Dermis blood vessel endothelial cell (primary cell): ENCODE measurements at regions not wholly inside any gene's neighbourhood (a gene's known extent, or its start where the extent isn't known, plus 50 kb on each side); places are given as distances from the start of the nearest gene placed in this dataset.

Experiments used
- DNase-seq: peaks from one replicate; pipeline ENCODE4 v3.0.0; 2010

DNA sequence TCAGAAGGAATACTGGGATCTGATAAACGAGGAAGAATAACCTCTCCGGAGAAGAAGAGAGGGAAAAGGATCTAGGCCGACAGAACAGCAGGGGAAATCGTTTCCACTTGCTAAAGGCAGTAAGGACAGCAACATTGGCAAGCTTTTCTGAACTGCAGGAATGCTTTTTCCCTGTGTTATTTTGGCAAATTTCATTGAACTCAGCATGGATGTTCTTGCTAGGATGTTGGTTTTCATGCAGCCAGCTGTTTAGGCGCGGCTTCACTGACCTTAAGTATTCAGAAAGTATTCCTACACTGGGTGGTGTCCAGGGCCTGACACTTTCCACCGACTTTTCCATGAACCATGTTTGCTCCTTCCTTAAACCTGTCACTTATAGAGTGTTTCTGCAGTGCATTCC is 489.7 kb downstream of the CNTN3 start:
- DNase-seq, result no peak

DNA sequence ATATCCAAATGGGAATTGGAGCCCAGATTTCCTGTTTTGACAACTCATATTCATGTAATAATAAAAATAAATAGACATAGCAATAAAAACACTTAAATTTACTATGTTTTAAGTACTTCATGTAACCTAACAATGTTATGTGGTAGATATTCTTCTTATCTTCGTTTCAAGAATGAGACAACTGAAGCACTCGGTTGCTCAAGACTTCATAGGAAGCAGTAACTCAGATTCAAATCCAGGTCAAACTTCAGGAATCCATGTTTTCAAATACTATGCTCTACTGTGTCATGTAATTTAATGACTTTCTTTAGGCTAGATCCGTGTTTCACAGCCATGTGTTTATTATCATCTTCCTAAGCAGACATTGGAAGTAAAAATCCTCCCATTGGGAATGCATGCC is 492.2 kb downstream of the CNTN3 start:
- DNase-seq, result no peak

DNA sequence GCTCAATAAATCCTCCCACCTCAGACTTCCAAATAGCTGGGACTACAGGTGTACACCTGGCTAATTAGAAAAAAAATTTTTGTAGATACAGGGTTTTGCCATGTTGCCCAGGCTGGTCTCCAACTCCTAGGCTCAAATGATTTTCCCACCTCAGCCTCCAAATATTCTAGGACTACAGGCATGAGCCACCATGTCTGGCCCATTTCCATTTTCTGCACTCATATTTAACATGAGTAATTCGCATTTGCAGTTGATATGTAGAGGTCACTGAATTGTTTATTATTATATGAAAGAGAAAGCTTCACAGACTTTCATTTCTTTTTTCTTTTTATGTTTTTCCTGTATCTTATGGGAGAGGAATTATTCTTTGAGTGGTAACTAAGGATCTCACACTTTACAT is 492.7 kb downstream of the CNTN3 start:
- DNase-seq, result no peak

GRCh38 chr3:74119221-74119620 is 494.5 kb upstream of the PDZRN3 start:
- no peak for DNase-seq

- no peak for DNase-seq
These were observed 491.2 kb upstream of the PDZRN3 start for GRCh38 chr3:74115906-74116305.

DNA sequence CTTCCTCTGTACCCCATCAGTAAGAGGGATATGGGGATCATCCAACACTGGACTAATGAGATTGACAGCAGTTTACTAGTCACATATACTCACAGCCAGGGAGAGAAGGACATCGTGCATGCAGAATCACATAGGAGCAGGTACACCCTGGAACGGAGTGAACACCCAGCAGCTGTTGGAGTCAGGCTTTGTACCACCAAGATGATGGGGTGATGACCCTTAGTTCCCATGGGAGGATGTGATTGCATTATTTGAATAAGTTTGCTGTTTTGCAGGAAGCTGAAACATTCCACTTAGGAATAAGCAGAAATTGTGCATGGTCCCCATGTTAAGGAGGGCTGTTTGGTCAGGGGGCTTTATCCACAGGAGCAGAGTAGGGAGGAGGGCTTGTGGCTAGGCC is 482.7 kb upstream of the PDZRN3 start:
- DNase-seq, result no peak

- DNase-seq, result no peak
These were observed 482.2 kb upstream of the PDZRN3 start for GRCh38 chr3:74106925-74107324.

DNA sequence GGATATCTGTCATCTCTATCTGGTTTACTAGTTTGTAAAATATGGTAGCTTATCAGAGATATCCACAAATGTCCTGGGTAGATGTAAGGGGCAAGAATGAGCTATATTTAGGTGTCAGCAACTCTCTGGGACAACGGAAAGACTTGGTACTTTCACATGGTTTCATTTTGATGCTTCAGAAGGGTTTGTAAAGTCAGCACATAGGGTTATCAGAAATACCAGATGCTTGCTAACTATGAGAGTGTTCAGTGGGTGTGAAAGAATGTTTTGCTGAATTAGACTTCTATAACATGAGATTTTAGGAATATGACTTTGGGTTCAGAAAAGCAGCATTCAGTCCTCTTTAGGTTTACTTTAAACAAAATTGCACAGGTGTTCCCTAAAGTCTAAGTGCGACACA is 466.5 kb upstream of the PDZRN3 start:
- DNase-seq, result no peak

DNA sequence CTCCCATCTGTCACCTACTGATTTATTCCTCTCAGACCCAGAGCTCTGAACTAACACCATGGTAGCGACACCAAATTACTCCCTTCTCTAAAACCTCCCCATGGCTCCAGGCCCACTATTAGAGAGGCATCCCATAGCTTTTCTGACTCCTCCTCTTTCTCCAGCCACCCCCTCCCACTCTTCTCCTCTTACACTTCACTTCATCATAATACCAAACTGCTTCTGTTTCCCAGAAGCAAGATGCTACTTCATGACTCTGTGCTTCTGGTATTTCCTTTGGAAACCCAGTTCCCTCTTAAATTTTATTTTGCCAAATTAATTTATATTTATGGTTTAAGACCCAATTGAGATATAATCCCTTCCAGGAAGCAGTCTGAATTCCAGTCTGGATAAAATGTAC is 465.1 kb upstream of the PDZRN3 start:
- no peak for DNase-seq

DNA sequence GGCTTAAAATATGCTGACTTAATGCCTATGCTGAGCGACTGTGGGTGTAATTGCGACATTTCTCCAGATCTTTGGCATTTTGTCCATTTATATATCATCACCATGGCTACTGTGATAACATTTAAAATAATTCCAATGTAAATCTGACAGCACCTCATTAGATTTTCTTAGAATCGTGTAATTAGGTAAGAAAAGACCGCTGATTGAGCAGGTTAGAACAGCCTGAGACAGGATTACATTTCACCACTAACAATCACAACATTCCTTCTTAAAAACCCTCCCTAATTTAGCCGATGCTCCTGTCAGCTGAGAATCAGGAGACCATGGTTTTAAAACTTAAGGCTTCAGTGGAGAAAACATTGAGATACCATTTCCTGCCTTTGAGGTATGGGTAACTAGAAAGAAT is 455.3 kb upstream of the PDZRN3 start:
- DNase-seq, result no peak

DNA sequence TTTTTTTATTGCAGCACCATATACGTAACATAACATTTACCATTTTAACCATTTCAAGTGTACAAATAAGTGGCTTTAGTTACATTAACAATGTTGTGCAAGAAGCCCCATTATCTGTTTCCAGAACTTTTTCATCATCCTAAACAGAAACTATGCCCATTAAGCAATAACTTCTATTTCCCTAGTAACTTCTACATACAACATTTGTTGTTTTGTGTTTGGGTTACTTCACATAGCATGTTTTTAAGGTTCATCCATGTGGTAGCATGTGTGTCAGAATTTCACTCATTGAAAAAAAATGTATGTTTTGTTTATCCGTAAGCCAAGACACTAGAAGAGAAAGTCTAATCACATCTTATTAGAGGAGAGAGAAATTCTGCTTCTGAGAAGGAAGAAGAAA is 450.5 kb upstream of the PDZRN3 start:
- no peak for DNase-seq

DNA sequence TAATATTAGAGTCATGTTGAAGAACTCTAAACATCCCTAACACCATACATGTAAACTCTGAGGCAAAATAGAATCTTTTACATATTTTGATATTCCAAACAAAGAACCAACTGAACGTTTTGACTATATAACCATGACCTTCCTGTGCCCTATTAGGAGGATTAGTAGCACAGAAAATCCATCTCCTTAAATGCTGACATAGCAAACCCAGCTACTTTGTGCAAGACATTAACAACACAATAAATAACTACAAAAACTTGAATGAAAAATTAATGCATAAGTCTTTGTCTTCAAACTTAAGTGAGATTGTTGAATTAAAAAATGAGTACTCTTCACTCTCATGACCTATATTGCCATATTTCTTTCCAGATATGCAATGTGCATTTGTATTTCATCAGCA is 450.0 kb upstream of the PDZRN3 start:
- DNase-seq, result no peak

DNA sequence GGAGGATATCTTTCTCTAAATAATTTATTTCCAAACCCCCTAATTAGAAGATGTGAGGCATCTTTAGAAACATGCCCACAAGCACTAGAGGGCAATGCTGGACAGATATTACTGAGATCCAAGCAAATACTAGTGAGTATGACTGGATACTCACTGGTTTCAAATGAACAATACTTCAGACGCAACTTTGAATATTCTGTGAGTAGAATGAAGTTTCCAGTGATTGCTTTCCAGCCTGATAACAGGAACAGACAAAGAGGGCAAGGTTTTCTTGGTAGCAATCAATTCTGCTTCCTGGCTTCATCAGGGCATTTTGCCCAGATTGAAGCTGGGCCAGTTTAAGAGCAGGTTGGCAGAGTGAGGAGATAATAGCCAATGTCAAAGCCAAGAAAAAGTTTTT is 442.6 kb upstream of the PDZRN3 start:
- no peak for DNase-seq

GRCh38 chr3:74066456-74066855 is 441.7 kb upstream of the PDZRN3 start:
- DNase-seq, result no peak

DNA sequence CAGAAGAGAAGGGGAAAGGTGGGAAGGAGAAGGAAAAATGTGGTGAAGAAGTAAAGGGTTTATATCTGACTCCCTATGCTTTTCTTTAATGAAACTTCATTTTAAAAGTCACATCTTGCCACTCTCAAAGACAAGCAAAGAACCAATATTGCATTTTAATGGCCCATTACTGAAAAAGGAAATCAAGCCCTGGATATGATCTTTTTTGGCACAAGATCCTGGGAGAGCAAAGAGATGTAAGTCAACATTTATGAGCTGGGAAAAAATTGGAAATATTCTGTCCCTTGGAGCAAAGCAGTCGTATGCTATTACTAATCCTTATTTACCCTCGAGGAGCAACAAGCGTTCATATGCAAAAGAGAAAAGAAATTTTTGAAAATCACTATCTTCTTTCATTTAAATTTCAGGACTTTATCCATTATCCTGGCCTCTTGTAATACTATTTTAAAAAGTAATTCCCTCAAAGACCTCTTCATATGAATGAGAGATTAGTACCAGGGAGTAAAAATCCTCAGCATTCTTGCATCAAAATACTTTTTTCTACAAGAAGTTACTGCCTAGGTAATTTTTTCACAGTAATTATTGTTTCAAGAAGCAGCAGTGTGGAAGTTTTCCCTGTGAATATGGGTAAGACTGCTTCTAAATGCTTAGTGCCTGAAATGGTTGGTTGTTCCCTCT is 435.3 kb upstream of the PDZRN3 start:
- DNase-seq, result no peak

- no peak for DNase-seq
These were observed 434.7 kb upstream of the PDZRN3 start for GRCh38 chr3:74059301-74059922.

- no peak for DNase-seq
These were observed 432.4 kb upstream of the PDZRN3 start for GRCh38 chr3:74057169-74057568.

GRCh38 chr3:74055061-74055460 is 430.3 kb upstream of the PDZRN3 start:
- DNase-seq, result no peak

DNA sequence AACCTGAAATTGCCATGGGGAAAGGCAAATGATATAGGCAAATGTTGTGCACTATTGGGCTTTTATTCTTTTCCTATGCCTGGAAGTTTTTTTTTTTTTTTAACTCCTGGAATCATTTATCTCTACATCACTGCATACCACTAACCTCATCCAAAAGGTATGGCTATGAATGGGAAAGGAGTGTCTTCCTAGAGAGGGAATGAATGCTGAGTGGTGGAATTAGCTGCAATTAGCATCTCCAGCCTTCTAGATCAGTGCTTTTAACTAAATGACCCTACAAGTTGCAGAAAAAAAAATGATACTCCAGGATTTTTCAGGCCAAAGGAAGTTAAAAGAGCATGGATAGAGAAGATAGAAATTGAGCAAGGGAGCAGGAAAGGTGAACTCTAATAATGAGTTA is 429.8 kb upstream of the PDZRN3 start:
- DNase-seq, result no peak

- no peak for DNase-seq
These were observed 429.3 kb upstream of the PDZRN3 start for GRCh38 chr3:74053970-74054516.

DNA sequence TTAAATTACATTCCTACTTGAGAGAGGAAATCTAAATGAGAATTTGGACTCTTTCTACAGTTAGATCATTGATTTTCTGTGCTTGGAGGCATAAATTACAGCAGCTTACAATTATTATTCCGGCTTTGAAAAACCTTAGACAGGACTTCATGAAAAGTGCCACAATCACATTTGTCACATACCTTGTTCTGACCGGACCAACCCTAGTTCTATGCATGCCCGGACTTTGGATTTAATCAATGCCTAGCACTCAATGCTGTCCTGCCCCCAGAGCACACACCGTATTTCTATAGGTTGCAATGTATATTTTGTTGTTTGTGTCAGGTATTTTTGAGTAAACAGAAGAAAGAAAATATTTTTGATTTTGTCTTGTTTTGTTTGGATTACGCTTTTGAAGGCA is 424.7 kb upstream of the PDZRN3 start:
- DNase-seq, result no peak

DNA sequence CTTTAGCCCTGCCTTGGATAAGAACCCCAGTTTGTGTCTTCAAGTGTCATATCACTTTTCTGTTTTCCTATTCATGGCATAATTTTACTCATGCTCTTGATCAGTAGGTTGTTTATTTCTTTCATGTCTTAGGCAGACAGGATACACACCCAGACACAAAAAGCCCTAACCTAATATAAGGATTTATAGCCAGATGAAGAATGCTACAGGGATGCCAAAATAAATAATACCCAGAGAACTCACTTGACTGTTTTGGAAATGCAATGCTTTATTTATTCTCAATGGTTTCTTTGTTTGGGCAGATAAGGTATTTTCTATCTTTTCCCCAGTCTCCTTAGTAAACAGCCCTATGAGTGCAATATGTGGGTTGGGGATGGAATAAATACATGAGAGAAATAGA is 424.0 kb upstream of the PDZRN3 start:
- no peak for DNase-seq

- DNase-seq, result no peak
These were observed 420.3 kb upstream of the PDZRN3 start for GRCh38 chr3:74045000-74045399.

DNA sequence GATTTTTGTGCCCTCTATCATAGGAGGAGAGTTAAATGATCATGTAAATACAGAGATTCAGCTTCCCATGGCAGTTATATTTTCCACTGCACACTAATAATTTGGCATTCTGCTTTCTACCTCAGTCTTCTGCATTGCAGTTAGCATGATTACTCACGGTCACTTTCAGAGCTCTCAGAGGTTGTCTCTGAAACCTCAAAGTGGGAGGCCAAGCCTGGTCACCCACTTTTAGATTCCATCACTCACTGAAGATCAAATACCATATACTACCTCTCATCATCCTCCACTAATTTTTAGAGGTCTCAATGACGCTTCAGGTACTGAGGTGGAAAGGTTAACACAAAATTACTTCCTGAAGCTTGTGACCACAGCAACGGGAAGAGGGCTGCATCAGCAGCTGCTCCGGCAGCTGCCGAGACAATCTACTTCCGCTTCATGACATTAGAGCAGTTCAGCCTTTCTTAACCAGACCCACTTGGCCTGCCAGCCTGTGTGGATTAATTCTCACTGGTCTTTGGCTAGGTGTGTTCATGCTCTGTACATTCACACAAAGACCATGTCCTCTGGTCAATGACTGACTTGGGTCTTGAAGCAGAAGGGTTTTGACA is 416.4 kb upstream of the PDZRN3 start:
- no peak for DNase-seq
